ENCODE measurements at regions not wholly inside any gene's neighbourhood (a gene's known extent, or its start where the extent isn't known, plus 50 kb on each side); places are given as distances from the start of the nearest gene placed in this dataset.

- Histone ChIP-seq H2AFZ (ENCODE audit: low read length) (no peak overlapping the region), H3K9me3 (ENCODE audit: low read length) (no peaks in the 10 kb centered on the region), H3K79me2 (ENCODE audit: insufficient read depth, low read length) (no peaks in the 10 kb centered on the region), H3K4me3 (ENCODE audit: low read depth, low read length, poor library complexity, severe bottlenecking) (no peak overlapping the region), H4K20me1 (ENCODE audit: insufficient read depth, low read length) (no peaks in the 10 kb centered on the region), H3K27ac (ENCODE audit: low read depth, low read length, poor library complexity, severe bottlenecking) (no peak overlapping the region), H3K4me2 (ENCODE audit: low read length) (no peak overlapping the region), H3K27me3 (ENCODE audit: insufficient read depth, low read length) (0 out of 2 replicates have a peak, but pooled peaks cover 3% of the 10 kb centered on the region), H3K9me2 (ENCODE audit: low read depth, low read length) (no peaks in the 10 kb centered on the region), H3K9ac (ENCODE audit: low read length) (no peak overlapping the region), H3F3A (ENCODE audit: insufficient read depth, low read length) (no peaks in the 10 kb centered on the region), H3K36me3 (ENCODE audit: insufficient read depth, low read length) (no peaks in the 10 kb centered on the region), H3K4me1 (ENCODE audit: insufficient read depth, low read length, severe bottlenecking) (no peaks in the 10 kb centered on the region)
- TF ChIP-seq CTCF (IDR thresholded peaks at IDR 0.05; ENCODE audit: low read length) (no peak), EZH2 (IDR thresholded peaks at IDR 0.05; ENCODE audit: borderline replicate concordance, low read length) (no peak)
Observed at GRCh38 chr6:147911057-147911456, 402.6 kb downstream of the SAMD5 start.

GRCh38 chr6:147911686-147912085 is 403.2 kb downstream of the SAMD5 start:
- Histone ChIP-seq H3K36me3 (ENCODE audit: insufficient read depth, low read length) (no peaks in the 10 kb centered on the region), H3K9ac (ENCODE audit: low read length) (no peak overlapping the region), H3F3A (ENCODE audit: insufficient read depth, low read length) (no peaks in the 10 kb centered on the region), H4K20me1 (ENCODE audit: insufficient read depth, low read length) (no peaks in the 10 kb centered on the region), H3K4me1 (ENCODE audit: insufficient read depth, low read length, severe bottlenecking) (no peaks in the 10 kb centered on the region), H3K27me3 (ENCODE audit: insufficient read depth, low read length) (0 out of 2 replicates have a peak, but pooled peaks cover 3% of the 10 kb centered on the region), H3K79me2 (ENCODE audit: insufficient read depth, low read length) (no peaks in the 10 kb centered on the region), H2AFZ (ENCODE audit: low read length) (no peak overlapping the region), H3K9me3 (ENCODE audit: low read length) (no peaks in the 10 kb centered on the region), H3K4me3 (ENCODE audit: low read depth, low read length, poor library complexity, severe bottlenecking) (no peak overlapping the region), H3K9me2 (ENCODE audit: low read depth, low read length) (no peaks in the 10 kb centered on the region), H3K27ac (ENCODE audit: low read depth, low read length, poor library complexity, severe bottlenecking) (no peak overlapping the region), H3K4me2 (ENCODE audit: low read length) (no peak overlapping the region)
- TF ChIP-seq CTCF (IDR thresholded peaks at IDR 0.05; ENCODE audit: low read length) (no peak), EZH2 (IDR thresholded peaks at IDR 0.05; ENCODE audit: borderline replicate concordance, low read length) (no peak)

GRCh38 chr6:147922799-147923198 is 414.3 kb downstream of the SAMD5 start:
- Histone ChIP-seq H2AFZ (ENCODE audit: low read length) (no peak overlapping the region), H3K9me2 (ENCODE audit: low read depth, low read length) (no peaks in the 10 kb centered on the region), H4K20me1 (ENCODE audit: insufficient read depth, low read length) (no peaks in the 10 kb centered on the region), H3F3A (ENCODE audit: insufficient read depth, low read length) (no peaks in the 10 kb centered on the region), H3K79me2 (ENCODE audit: insufficient read depth, low read length) (no peaks in the 10 kb centered on the region), H3K36me3 (ENCODE audit: insufficient read depth, low read length) (no peaks in the 10 kb centered on the region), H3K27me3 (ENCODE audit: insufficient read depth, low read length) (no peaks in the 10 kb centered on the region), H3K9ac (ENCODE audit: low read length) (no peak overlapping the region), H3K4me2 (ENCODE audit: low read length) (no peak overlapping the region), H3K4me1 (ENCODE audit: insufficient read depth, low read length, severe bottlenecking) (no peaks in the 10 kb centered on the region), H3K4me3 (ENCODE audit: low read depth, low read length, poor library complexity, severe bottlenecking) (no peak overlapping the region), H3K9me3 (ENCODE audit: low read length) (no peaks in the 10 kb centered on the region), H3K27ac (ENCODE audit: low read depth, low read length, poor library complexity, severe bottlenecking) (no peak overlapping the region)
- TF ChIP-seq CTCF (IDR thresholded peaks at IDR 0.05; ENCODE audit: low read length) (no peak), EZH2 (IDR thresholded peaks at IDR 0.05; ENCODE audit: borderline replicate concordance, low read length) (no peak)

Measured in OCI-LY1 (cell line).